GM21526 (cell line): ENCODE measurements at regions not wholly inside any gene's neighbourhood (a gene's known extent, or its start where the extent isn't known, plus 50 kb on each side); places are given as distances from the start of the nearest gene placed in this dataset.
"Not testable (repeated sequence)": the region's sequence is repeated elsewhere in the genome, so short reads cannot be mapped to it uniquely, and the experiment has no call there.

Source experiments
- ATAC-seq: cut with Tn5 transposase; IDR thresholded peaks from one replicate; pipeline ENCODE4 v1.9.1; 2021; ENCODE audit warnings: moderate library complexity; ENCODE audit not compliant: unreplicated experiment, low FRiP score

- no peak for ATAC-seq
These were observed 407.0 kb downstream of the KLHL4 start for GRCh38 chrX:87924619-87925018.

- no peak for ATAC-seq
These were observed 424.2 kb downstream of the KLHL4 start for GRCh38 chrX:87941841-87942240.

DNA sequence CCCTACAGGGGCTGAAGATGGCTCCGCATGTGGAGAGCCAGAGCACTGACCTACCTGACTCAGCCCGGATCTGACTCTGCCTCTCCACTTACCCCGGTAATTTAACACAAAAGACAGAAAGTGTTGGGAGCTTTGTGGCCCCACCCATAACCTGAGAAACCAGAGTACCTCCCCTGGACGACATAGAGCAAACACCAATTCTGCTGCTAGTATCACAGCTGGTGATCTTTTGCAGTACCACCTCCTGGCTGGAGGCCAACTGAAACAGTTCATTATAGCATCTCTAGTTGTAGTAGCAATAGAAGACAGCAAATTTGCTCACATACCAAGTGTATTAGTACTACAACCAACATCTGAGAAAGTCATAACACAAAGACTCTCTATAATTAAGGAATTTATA is 443.9 kb downstream of the KLHL4 start:
- no peak for ATAC-seq

DNA sequence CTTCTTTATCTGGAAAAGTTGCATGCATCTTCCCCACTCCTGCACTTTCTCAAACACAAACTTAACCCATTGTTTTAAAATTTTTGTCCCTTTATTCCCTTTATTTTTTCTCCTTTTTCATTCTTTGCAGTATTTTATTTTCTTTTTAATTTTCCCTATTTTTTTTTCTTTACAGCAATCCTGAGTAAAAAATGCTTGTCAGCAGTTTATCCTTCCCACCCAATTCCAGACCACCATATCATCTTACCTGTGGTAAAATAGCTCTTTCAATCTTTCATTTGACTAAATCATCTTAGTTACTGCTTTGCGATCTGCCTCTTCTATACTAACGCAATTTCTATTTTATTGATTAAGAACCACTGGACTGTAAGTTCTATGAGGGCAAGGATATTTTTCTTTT is 450.5 kb downstream of the KLHL4 start:
- ATAC-seq = no peak

DNA sequence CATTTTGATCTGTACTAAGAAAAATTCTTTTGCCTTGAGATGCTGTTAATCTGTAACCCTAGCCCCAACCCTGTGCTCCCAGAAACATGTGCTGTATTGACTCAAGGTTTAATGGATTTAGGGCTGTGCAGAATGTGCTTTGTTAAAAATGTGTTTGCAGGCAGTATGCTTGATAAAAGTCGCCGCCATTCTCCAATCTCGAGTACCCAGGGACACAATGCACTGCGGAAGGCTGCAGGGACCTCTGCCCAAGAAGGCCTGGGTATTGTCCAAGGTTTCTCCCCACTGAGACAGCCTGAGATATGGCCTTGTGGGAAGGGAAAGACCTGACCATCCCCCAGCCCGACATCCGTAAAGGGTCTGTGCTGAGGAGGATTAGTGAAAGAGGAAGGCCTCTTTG is 454.5 kb downstream of the KLHL4 start:
- not testable (repeated sequence) for ATAC-seq

DNA sequence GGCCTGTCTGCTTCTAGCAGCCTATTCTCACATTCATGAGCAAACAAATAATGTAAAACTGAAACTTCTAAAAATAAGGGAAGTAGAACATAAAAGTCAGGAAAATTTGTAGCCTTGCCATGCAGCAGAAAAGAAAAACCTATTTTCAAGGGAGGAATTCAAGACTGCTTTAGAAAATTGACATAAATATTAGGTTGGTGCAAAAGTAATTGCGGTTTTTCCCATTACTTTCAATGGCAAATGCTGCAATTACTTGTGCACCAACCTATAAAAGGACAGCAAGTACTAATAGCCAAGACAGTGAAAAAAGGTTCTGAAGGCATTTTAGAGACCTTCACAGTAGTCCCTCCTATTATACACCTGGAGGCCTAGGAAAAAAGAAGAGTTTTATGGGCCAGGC is 457.8 kb downstream of the KLHL4 start:
- ATAC-seq = no peak

- ATAC-seq = not testable (repeated sequence)
These were observed 490.3 kb downstream of the KLHL4 start for GRCh38 chrX:88007873-88008272.

- ATAC-seq = no peak
These were observed 506.4 kb downstream of the KLHL4 start for GRCh38 chrX:88024022-88024421.

GRCh38 chrX:88072339-88073030 is 554.9 kb downstream of the KLHL4 start:
- no peak for ATAC-seq

- ATAC-seq = no peak
These were observed 584.4 kb downstream of the KLHL4 start for GRCh38 chrX:88101968-88102367.

GRCh38 chrX:88135735-88136134 is 611.3 kb upstream of the CPXCR1 start:
- no peak for ATAC-seq

- ATAC-seq = no peak
These were observed 610.7 kb upstream of the CPXCR1 start for GRCh38 chrX:88136328-88136727.

- no peak for ATAC-seq
These were observed 600.4 kb upstream of the CPXCR1 start for GRCh38 chrX:88146577-88146976.

DNA sequence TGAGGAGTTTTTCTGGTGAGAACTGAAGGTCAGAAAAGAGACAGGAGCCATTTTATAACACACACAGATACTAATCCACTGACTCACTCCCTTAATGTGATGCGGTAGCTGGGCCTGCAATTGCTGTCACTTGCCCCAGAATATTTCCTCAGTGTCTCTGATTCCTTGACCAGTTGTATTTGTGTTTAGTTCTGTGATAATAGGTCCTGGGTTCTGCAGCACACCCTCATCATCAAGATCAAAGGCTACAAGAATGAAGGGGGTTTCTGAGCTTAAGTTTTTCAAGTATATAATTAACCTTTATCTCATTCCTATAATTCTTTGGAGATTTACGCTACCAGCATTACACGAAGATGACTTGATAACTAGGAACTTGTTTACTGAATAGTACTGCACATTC is 576.5 kb upstream of the CPXCR1 start:
- ATAC-seq = no peak

DNA sequence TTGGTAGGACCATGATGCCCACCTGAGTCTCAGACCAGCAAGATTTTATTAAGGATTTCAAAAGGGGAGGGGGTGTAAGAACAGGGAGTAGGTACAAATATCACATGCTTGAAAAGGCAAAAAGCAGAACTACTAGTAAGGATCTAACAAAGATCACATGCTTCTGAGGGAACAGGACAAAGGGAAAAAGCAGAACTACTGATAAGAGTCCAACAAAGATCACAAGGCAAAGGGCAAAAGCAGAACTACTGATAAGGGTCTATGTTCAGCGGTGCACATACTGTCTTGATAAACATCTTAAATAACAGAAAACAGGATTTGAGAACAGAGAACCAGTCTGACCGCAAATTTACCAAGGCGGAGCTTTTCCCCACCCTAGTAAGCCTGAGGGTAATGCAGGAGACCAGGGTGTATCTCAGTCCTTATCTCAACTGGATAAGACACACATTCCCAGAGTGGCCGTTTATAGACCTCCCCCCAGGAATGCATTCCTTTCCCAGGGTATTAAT is 573.0 kb upstream of the CPXCR1 start:
- ATAC-seq = not testable (repeated sequence)

- no peak for ATAC-seq
These were observed 544.9 kb upstream of the CPXCR1 start for GRCh38 chrX:88202149-88202548.

DNA sequence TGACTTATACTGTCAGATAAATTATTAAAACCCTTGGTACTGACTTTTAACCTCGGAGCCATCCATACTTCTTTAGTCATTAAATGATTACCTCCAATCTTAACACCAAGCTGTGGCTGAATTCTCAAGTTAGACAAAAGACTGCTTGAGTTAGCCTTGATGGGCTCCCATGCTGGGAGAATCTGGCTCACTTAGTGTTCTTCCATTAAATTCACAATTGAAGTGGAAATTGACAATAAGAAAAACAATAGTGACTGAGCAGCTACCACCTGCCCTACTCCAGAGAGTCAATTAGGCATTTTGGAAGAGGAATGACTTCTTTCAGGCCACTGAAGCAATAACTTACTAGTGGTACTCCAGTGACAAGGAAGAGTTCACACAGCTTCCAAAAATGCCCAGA is 503.0 kb upstream of the CPXCR1 start:
- no peak for ATAC-seq

GRCh38 chrX:88284844-88285243 is 462.2 kb upstream of the CPXCR1 start:
- ATAC-seq = no peak

DNA sequence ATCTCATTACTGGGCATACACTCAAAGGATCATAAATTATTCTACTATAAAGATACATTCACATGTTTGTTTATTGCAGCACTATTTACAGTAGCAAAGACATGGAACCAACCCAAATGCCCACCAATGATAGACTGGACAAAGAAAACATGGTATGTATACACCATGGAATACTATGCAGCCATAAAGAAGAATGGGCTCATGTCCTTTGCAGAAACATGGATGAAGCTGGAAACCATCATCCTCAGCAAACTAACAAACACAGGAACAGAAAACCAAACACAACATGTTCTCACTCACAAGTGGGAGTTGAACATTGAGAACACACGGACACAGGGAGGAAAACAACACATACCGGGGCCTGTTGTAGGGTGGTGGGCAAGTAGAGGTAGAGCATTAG is 433.1 kb upstream of the CPXCR1 start:
- ATAC-seq = not testable (repeated sequence)

DNA sequence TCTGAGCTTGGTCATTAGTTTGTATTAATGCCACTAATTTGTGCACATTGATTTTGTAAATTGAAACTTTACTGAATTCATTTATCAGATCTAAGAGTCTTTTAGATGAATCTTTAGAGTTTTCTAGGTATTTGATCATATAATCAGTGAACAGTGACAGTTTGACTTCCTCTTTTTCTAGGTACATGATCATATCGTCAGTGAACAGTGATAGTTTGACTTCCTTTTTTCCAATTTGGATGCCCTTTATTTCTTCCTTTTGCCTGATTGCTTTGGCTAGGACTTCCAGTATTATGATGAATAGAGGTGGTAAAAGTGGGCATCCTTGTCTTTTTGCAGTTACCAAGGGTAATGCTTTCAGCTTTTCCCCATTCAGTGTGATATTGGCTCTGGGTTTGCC is 421.4 kb upstream of the CPXCR1 start:
- no peak for ATAC-seq

DNA sequence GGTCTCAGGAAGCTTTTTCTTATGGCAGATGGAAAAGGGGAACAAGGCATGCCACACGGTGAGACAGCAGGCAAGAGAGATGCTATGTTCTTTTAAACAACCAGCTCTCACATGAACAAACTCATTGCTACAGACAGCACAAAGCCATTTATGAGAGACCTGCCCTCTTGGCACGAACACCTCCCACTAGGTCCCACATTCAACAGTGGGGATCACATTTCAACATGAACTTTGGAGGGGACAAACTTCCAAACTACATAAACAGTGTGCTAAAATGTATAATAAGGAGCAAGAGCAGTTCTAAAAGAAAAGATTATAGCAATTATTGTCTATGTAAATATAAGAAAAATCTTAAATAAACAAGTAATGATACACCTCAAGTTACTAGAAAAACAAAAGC is 391.8 kb upstream of the CPXCR1 start:
- no peak for ATAC-seq

DNA sequence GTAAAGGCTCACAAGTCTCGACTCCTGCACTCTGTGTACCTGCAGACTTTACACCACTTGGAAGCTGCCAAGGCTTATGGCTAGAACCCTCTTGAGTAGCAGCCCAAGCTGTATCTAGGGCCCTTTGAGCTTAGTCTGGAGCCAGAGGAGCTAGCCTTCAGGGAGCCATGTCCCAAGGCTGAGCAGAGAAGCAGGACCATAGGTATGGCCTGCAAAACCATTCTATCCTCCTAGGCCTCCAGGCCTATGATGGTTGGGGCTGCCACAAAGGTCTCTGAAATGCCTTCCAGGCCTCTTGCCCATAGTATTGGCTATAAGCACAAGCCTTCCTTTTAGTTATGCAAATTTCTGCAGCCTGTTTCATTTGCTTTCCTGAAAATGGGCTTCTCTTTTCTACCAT is 380.7 kb upstream of the CPXCR1 start:
- no peak for ATAC-seq

DNA sequence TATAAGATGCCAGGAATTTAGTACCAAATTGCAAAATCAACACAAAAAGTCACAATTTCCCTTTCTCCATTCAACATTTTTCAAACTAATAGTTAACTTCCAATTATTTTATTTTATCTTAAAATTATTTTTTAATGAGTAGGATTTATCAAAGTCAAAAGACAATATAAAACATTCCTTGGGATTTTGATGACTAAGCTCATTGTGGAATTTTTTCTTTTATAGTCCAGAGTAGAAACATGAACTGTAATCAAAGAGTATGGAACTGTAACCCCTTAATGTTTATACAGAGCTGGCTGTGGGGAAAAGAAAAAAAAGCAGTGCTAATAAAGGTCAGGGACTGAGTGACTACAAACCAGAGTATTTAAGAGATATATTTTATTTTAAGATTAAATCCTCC is 368.6 kb upstream of the CPXCR1 start:
- no peak for ATAC-seq
